ENCODE measurements at regions not wholly inside any gene's neighbourhood (a gene's known extent, or its start where the extent isn't known, plus 50 kb on each side); places are given as distances from the start of the nearest gene placed in this dataset.

- Mint-ChIP-seq H3K27me3 (no peaks in the 10 kb centered on the region), H3K36me3 (no peaks in the 10 kb centered on the region), H3K4me1 (no peaks in the 10 kb centered on the region), H3K4me3 (no peak overlapping the region), H3K9me3 (no peaks in the 10 kb centered on the region), H3K27ac (no peak overlapping the region)
- no peak for DNase-seq
- no peak for ATAC-seq (replicated peaks)
Measured at GRCh38 chr5:58024151-58024550, 435.7 kb downstream of the PLK2 start.

GRCh38 chr5:58022055-58022454 is 437.8 kb downstream of the PLK2 start:
- Mint-ChIP-seq H3K4me1 (no peaks in the 10 kb centered on the region), H3K27me3 (no peaks in the 10 kb centered on the region), H3K9me3 (no peaks in the 10 kb centered on the region), H3K27ac (no peak overlapping the region), H3K4me3 (no peak overlapping the region), H3K36me3 (no peaks in the 10 kb centered on the region)
- ATAC-seq (replicated peaks) = no peak
- no peak for DNase-seq

GRCh38 chr5:58021466-58021865 is 438.4 kb downstream of the PLK2 start:
- no peaks in the 10 kb centered on the region for H3K36me3 Mint-ChIP-seq
- no peak overlapping the region for H3K27ac Mint-ChIP-seq
- no peaks in the 10 kb centered on the region for H3K27me3 Mint-ChIP-seq
- H3K9me3 Mint-ChIP-seq = no peaks in the 10 kb centered on the region
- no peak overlapping the region for H3K4me3 Mint-ChIP-seq
- ATAC-seq (replicated peaks) = no peak
- DNase-seq = no peak
- no peaks in the 10 kb centered on the region for H3K4me1 Mint-ChIP-seq

GRCh38 chr5:58019614-58020013 is 440.3 kb downstream of the PLK2 start:
- Mint-ChIP-seq H3K27ac (no peak overlapping the region), H3K27me3 (no peaks in the 10 kb centered on the region), H3K36me3 (no peaks in the 10 kb centered on the region), H3K4me1 (no peaks in the 10 kb centered on the region), H3K4me3 (no peak overlapping the region), H3K9me3 (no peaks in the 10 kb centered on the region)
- DNase-seq (no peak), ATAC-seq (replicated peaks) (no peak)

GRCh38 chr5:58018016-58018415 is 441.9 kb downstream of the PLK2 start:
- no peak overlapping the region for H3K4me3 Mint-ChIP-seq
- H3K9me3 Mint-ChIP-seq = no peaks in the 10 kb centered on the region
- no peaks in the 10 kb centered on the region for H3K36me3 Mint-ChIP-seq
- H3K4me1 Mint-ChIP-seq = no peaks in the 10 kb centered on the region
- no peak for ATAC-seq (replicated peaks)
- H3K27ac Mint-ChIP-seq = no peak overlapping the region
- no peak for DNase-seq
- no peaks in the 10 kb centered on the region for H3K27me3 Mint-ChIP-seq

- Mint-ChIP-seq H3K4me3 (no peak overlapping the region), H3K9me3 (no peaks in the 10 kb centered on the region), H3K36me3 (no peaks in the 10 kb centered on the region), H3K4me1 (no peaks in the 10 kb centered on the region), H3K27ac (no peak overlapping the region), H3K27me3 (no peaks in the 10 kb centered on the region)
- no peak for ATAC-seq (replicated peaks)
- DNase-seq = no peak
Measured at GRCh38 chr5:58016877-58017276, 443.0 kb downstream of the PLK2 start.

- Mint-ChIP-seq H3K9me3 (no peaks in the 10 kb centered on the region), H3K36me3 (no peaks in the 10 kb centered on the region), H3K4me1 (no peaks in the 10 kb centered on the region), H3K27ac (no peak overlapping the region), H3K27me3 (no peaks in the 10 kb centered on the region), H3K4me3 (no peak overlapping the region)
- ATAC-seq (replicated peaks) (no peak), DNase-seq (no peak)
Measured at GRCh38 chr5:58016358-58016757, 443.5 kb downstream of the PLK2 start.

GRCh38 chr5:58015175-58015574 is 444.7 kb downstream of the PLK2 start:
- no peaks in the 10 kb centered on the region for H3K4me1 Mint-ChIP-seq
- DNase-seq (no peak), ATAC-seq (replicated peaks) (no peak)
- H3K27me3 Mint-ChIP-seq = no peaks in the 10 kb centered on the region
- no peaks in the 10 kb centered on the region for H3K9me3 Mint-ChIP-seq
- no peaks in the 10 kb centered on the region for H3K36me3 Mint-ChIP-seq
- no peak overlapping the region for H3K4me3 Mint-ChIP-seq
- H3K27ac Mint-ChIP-seq = no peak overlapping the region

GRCh38 chr5:58013542-58014258 is 446.2 kb downstream of the PLK2 start:
- Mint-ChIP-seq H3K4me1 (no peaks in the 10 kb centered on the region), H3K27ac (no peak overlapping the region), H3K9me3 (no peaks in the 10 kb centered on the region), H3K4me3 (no peak overlapping the region), H3K36me3 (no peaks in the 10 kb centered on the region), H3K27me3 (no peaks in the 10 kb centered on the region)
- ATAC-seq (replicated peaks) (no peak), DNase-seq (no peak)

- ATAC-seq (replicated peaks) = no peak
- no peak overlapping the region for H3K27ac Mint-ChIP-seq
- H3K36me3 Mint-ChIP-seq = no peaks in the 10 kb centered on the region
- no peak for DNase-seq
- H3K9me3 Mint-ChIP-seq = no peaks in the 10 kb centered on the region
- H3K4me1 Mint-ChIP-seq = no peaks in the 10 kb centered on the region
- no peak overlapping the region for H3K4me3 Mint-ChIP-seq
- no peaks in the 10 kb centered on the region for H3K27me3 Mint-ChIP-seq
Measured at GRCh38 chr5:58012801-58013315, 447.0 kb downstream of the PLK2 start.

- Mint-ChIP-seq H3K27me3 (no peaks in the 10 kb centered on the region), H3K4me3 (no peak overlapping the region), H3K9me3 (no peaks in the 10 kb centered on the region), H3K36me3 (no peaks in the 10 kb centered on the region), H3K27ac (no peak overlapping the region), H3K4me1 (no peaks in the 10 kb centered on the region)
- DNase-seq (no peak), ATAC-seq (replicated peaks) (no peak)
Measured at GRCh38 chr5:58012102-58012501, 447.8 kb downstream of the PLK2 start.

- Mint-ChIP-seq H3K4me1 (no peaks in the 10 kb centered on the region), H3K36me3 (no peaks in the 10 kb centered on the region), H3K9me3 (peaks cover 0 to 2% of the 10 kb centered on the region in 2 donors), H3K27ac (no peak overlapping the region), H3K27me3 (no peaks in the 10 kb centered on the region), H3K4me3 (no peak overlapping the region)
- DNase-seq = no peak
- ATAC-seq (replicated peaks) = no peak
Measured at GRCh38 chr5:58011301-58011700, 448.6 kb downstream of the PLK2 start.

GRCh38 chr5:58009754-58010153 is 450.1 kb downstream of the PLK2 start:
- no peak overlapping the region for H3K4me3 Mint-ChIP-seq
- no peak for ATAC-seq (replicated peaks)
- H3K4me1 Mint-ChIP-seq = no peaks in the 10 kb centered on the region
- H3K9me3 Mint-ChIP-seq = peaks cover 0 to 2% of the 10 kb centered on the region in 2 donors
- no peak for DNase-seq
- H3K36me3 Mint-ChIP-seq = no peaks in the 10 kb centered on the region
- no peak overlapping the region for H3K27ac Mint-ChIP-seq
- no peaks in the 10 kb centered on the region for H3K27me3 Mint-ChIP-seq

GRCh38 chr5:58002323-58002722 is 457.6 kb downstream of the PLK2 start:
- ATAC-seq (replicated peaks) = no peak
- peaks cover 0 to 2% of the 10 kb centered on the region in 2 donors for H3K9me3 Mint-ChIP-seq
- H3K36me3 Mint-ChIP-seq = no peaks in the 10 kb centered on the region
- H3K4me1 Mint-ChIP-seq = no peaks in the 10 kb centered on the region
- H3K27me3 Mint-ChIP-seq = no peaks in the 10 kb centered on the region
- no peak overlapping the region for H3K27ac Mint-ChIP-seq
- H3K4me3 Mint-ChIP-seq = no peak overlapping the region
- no peak for DNase-seq

GRCh38 chr5:57993866-57994265 is 466.0 kb downstream of the PLK2 start:
- Mint-ChIP-seq H3K27ac (no peak overlapping the region), H3K36me3 (no peaks in the 10 kb centered on the region), H3K4me1 (no peaks in the 10 kb centered on the region), H3K27me3 (peaks cover 4 to 10% of the 10 kb centered on the region in 2 donors), H3K9me3 (peaks cover 0 to 2% of the 10 kb centered on the region in 2 donors), H3K4me3 (no peak overlapping the region)
- ATAC-seq (replicated peaks) (no peak), DNase-seq (no peak)
